WTC11 (cell line): ENCODE measurements at regions not wholly inside any gene's neighbourhood (a gene's known extent, or its start where the extent isn't known, plus 50 kb on each side); places are given as distances from the start of the nearest gene placed in this dataset.

Source experiments
- ATAC-seq: fragments of 200-7000 bp; cut with Tn5 transposase; 2 replicates; pipeline ENCODE4 v1.10.0; 2021; ENCODE audit warnings: mild to moderate bottlenecking, moderate library complexity
- CTCF ChIA-PET: fragments of 300-600 bp; sonication (Branson Sonifier 250); formaldehyde crosslinking; loops from one replicate; lab custom pipeline; 2021; ENCODE audit warnings: antibody characterized with exemption; lab: Charles Lee
- POLR2A ChIA-PET: fragments of 350-600 bp; sonication (Branson Sonifier 250); formaldehyde crosslinking; loops from one replicate; lab custom pipeline; 2021; ENCODE audit warnings: antibody characterized with exemption; lab: Charles Lee
- DNase-seq: peaks from one replicate; pipeline ENCODE4 v3.0.0; 2021; ENCODE audit warnings: low spot score
- H3K27ac Mint-ChIP-seq: 2 replicates; pipeline ENCODE4 v1.8.0; 2021; ENCODE audit warnings: mixed read lengths
- H3K27me3 Mint-ChIP-seq: 2 replicates; pipeline ENCODE4 v1.8.0; 2021; ENCODE audit warnings: low read depth, mild to moderate bottlenecking, moderate library complexity, mixed read lengths
- H3K36me3 Mint-ChIP-seq: 2 replicates; pipeline ENCODE4 v1.8.0; 2021; ENCODE audit warnings: mixed read lengths
- H3K4me1 Mint-ChIP-seq: 2 replicates; pipeline ENCODE4 v1.8.0; 2022; ENCODE audit warnings: mixed read lengths
- H3K4me3 Mint-ChIP-seq: 2 replicates; pipeline ENCODE4 v1.8.0; 2021; ENCODE audit warnings: mild to moderate bottlenecking, moderate library complexity, mixed read lengths
- H3K9me3 Mint-ChIP-seq: 2 replicates; pipeline ENCODE4 v1.8.0; 2021; ENCODE audit warnings: mixed read lengths
- ATF6 ChIP-seq: sonication (generic); formaldehyde crosslinking; IDR thresholded peaks from 2 replicates; pipeline ENCODE4 v1.8.1; 2023; ENCODE audit warnings: mild to moderate bottlenecking, missing genetic modification reagents
- CDX4 ChIP-seq: fragments of 250-450 bp; sonication (Bioruptor Pico); IDR thresholded peaks from 2 replicates; pipeline ENCODE4 v1.9.0; 2021; ENCODE audit warnings: moderate library complexity, mild to moderate bottlenecking, inconsistent platforms, borderline replicate concordance
- FOXP1 ChIP-seq: sonication (generic); formaldehyde crosslinking; IDR thresholded peaks from 2 replicates; pipeline ENCODE4 v1.8.0; 2022; ENCODE audit warnings: missing genetic modification reagents, mild to moderate bottlenecking, moderate library complexity, borderline replicate concordance
- GABPB1 ChIP-seq: sonication (generic); formaldehyde crosslinking; IDR thresholded peaks from 2 replicates; pipeline ENCODE4 v1.8.1; 2023; ENCODE audit warnings: mild to moderate bottlenecking, missing genetic modification reagents
- HMGXB4 ChIP-seq: sonication (generic); formaldehyde crosslinking; IDR thresholded peaks from 2 replicates; pipeline ENCODE4 v1.8.1; 2023; ENCODE audit warnings: mild to moderate bottlenecking, moderate library complexity, missing genetic modification reagents
- JAZF1 ChIP-seq: fragments of 250-450 bp; sonication (Bioruptor Pico); IDR thresholded peaks from 2 replicates; pipeline ENCODE4 v1.9.0; 2021; ENCODE audit warnings: moderate library complexity, mild to moderate bottlenecking, inconsistent platforms
- KAT7 ChIP-seq: sonication (generic); formaldehyde crosslinking; IDR thresholded peaks from 2 replicates; pipeline ENCODE4 v1.8.1; 2023; ENCODE audit warnings: missing genetic modification reagents, mild to moderate bottlenecking, borderline replicate concordance
- MAX ChIP-seq: sonication (generic); formaldehyde crosslinking; IDR thresholded peaks from 2 replicates; pipeline ENCODE4 v1.8.0; 2022; ENCODE audit warnings: mild to moderate bottlenecking, missing genetic modification reagents
- MXD4 ChIP-seq: fragments of 250-450 bp; sonication (Bioruptor Pico); IDR thresholded peaks from 2 replicates; pipeline ENCODE4 v1.8.0; 2021; ENCODE audit warnings: mild to moderate bottlenecking, moderate library complexity, borderline replicate concordance
- OVOL2 ChIP-seq: fragments of 250-450 bp; sonication (Bioruptor Pico); IDR thresholded peaks from 2 replicates; pipeline ENCODE4 v1.9.0; 2021; ENCODE audit warnings: mild to moderate bottlenecking, borderline replicate concordance
- RELA ChIP-seq: sonication (generic); formaldehyde crosslinking; IDR thresholded peaks from 2 replicates; pipeline ENCODE4 v1.8.1; 2022; ENCODE audit warnings: missing genetic modification reagents, mild to moderate bottlenecking, borderline replicate concordance
- SMAD3 ChIP-seq: sonication (generic); formaldehyde crosslinking; IDR thresholded peaks from 2 replicates; pipeline ENCODE4 v1.8.0; 2022; ENCODE audit warnings: missing genetic modification reagents, mild to moderate bottlenecking, borderline replicate concordance
- SMAD4 ChIP-seq: sonication (generic); formaldehyde crosslinking; IDR thresholded peaks from 2 replicates; pipeline ENCODE4 v1.8.0; 2022; ENCODE audit warnings: mild to moderate bottlenecking, missing genetic modification reagents
- SOX15 ChIP-seq: fragments of 250-450 bp; sonication (Bioruptor Pico); IDR thresholded peaks from 2 replicates; pipeline ENCODE4 v1.9.0; 2021; ENCODE audit warnings: mild to moderate bottlenecking
- TCF7 ChIP-seq: sonication (generic); formaldehyde crosslinking; IDR thresholded peaks from 2 replicates; pipeline ENCODE4 v1.8.0; 2022; ENCODE audit warnings: mild to moderate bottlenecking, low read depth, missing genetic modification reagents, moderate library complexity
- USF2 ChIP-seq: sonication (generic); formaldehyde crosslinking; IDR thresholded peaks from 2 replicates; pipeline ENCODE4 v1.8.1; 2023; ENCODE audit warnings: mild to moderate bottlenecking, missing genetic modification reagents, moderate library complexity
- ZNF232 ChIP-seq: sonication (generic); formaldehyde crosslinking; IDR thresholded peaks from 2 replicates; pipeline ENCODE4 v1.8.0; 2022; ENCODE audit warnings: mild to moderate bottlenecking, missing genetic modification reagents
- ZNF396 ChIP-seq: fragments of 250-450 bp; sonication (Bioruptor Pico); IDR thresholded peaks from 2 replicates; pipeline ENCODE4 v1.8.0; 2021; ENCODE audit warnings: mild to moderate bottlenecking, moderate library complexity, borderline replicate concordance
- ZNF512 ChIP-seq: sonication (generic); formaldehyde crosslinking; IDR thresholded peaks from 2 replicates; pipeline ENCODE4 v1.8.1; 2022; ENCODE audit warnings: missing genetic modification reagents, borderline replicate concordance
- ZNF671 ChIP-seq: fragments of 250-450 bp; sonication (Bioruptor Pico); IDR thresholded peaks from 2 replicates; pipeline ENCODE4 v1.8.0; 2021; ENCODE audit warnings: mild to moderate bottlenecking

- ATAC-seq (no peak), DNase-seq (no peak)
- TF ChIP-seq GABPB1 (no peak), KAT7 (CRISPR knock-in tag) (no peak), TCF7 (CRISPR knock-in tag) (no peak), ZNF396 (CRISPR knock-in tag) (no peak), ZNF232 (CRISPR knock-in tag) (no peak), ZNF671 (no peak), SMAD3 (CRISPR knock-in tag) (no peak)
- no peaks in the 10 kb centered on the region for H3K27me3 Mint-ChIP-seq
- no peaks in the 10 kb centered on the region for H3K9me3 Mint-ChIP-seq
- no peak overlapping the region for H3K4me3 Mint-ChIP-seq
- no peak overlapping the region for H3K27ac Mint-ChIP-seq
- H3K36me3 Mint-ChIP-seq: no peaks in the 10 kb centered on the region
- ChIA-PET POLR2A (no interaction called here), CTCF (interaction anchor here (0.7 kb wide), 1 partner anchor 102 kb away, joined by 3 read pairs; no protein-coding TSS in a partner anchor)
- 0 out of 2 replicates have a peak, but pooled peaks cover 3% of the 10 kb centered on the region for H3K4me1 Mint-ChIP-seq
Observed at GRCh38 chr1:226809785-226810571, 60.4 kb upstream of the PSEN2 start.

- Mint-ChIP-seq H3K4me1 (0 out of 2 replicates have a peak, but pooled peaks cover 3% of the 10 kb centered on the region), H3K27me3 (no peaks in the 10 kb centered on the region), H3K27ac (no peak overlapping the region), H3K4me3 (no peak overlapping the region), H3K9me3 (no peaks in the 10 kb centered on the region), H3K36me3 (no peaks in the 10 kb centered on the region)
- no peak for ATAC-seq
- no peak for DNase-seq
- TF ChIP-seq HMGXB4 (CRISPR knock-in tag) (no peak), RELA (CRISPR knock-in tag) (no peak), MXD4 (CRISPR knock-in tag) (no peak)
- POLR2A ChIA-PET: no interaction called here
- CTCF ChIA-PET: interaction anchor here (0.7 kb wide), 1 partner anchor 182 kb away, joined by 3 read pairs; no protein-coding TSS in a partner anchor
Observed at GRCh38 chr1:226808501-226808900, 61.9 kb upstream of the PSEN2 start.

GRCh38 chr1:226806988-226807387 is 63.4 kb upstream of the PSEN2 start:
- H3K27me3 Mint-ChIP-seq: no peaks in the 10 kb centered on the region
- H3K27ac Mint-ChIP-seq: no peak overlapping the region
- CTCF ChIA-PET: interaction anchor here (1.3 to 2.7 kb wide), 2 partner anchors 11 to 181 kb away, joined by 3 to 10 read pairs; no protein-coding TSS in a partner anchor
- no peak overlapping the region for H3K4me3 Mint-ChIP-seq
- ATAC-seq (no peak), DNase-seq (no peak)
- no peaks in the 10 kb centered on the region for H3K9me3 Mint-ChIP-seq
- no peaks in the 10 kb centered on the region for H3K36me3 Mint-ChIP-seq
- POLR2A ChIA-PET: no interaction called here
- H3K4me1 Mint-ChIP-seq: 0 out of 2 replicates have a peak, but pooled peaks cover 3% of the 10 kb centered on the region
- no peak for TF ChIP-seq ZNF396 (CRISPR knock-in tag)
- no peak for TF ChIP-seq ZNF512 (CRISPR knock-in tag)
- no peak for TF ChIP-seq SOX15 (CRISPR knock-in tag)
- no peak for TF ChIP-seq HMGXB4 (CRISPR knock-in tag)
- TF ChIP-seq JAZF1 (CRISPR knock-in tag): no peak
- no peak for TF ChIP-seq ATF6 (CRISPR knock-in tag)
- no peak for TF ChIP-seq FOXP1 (CRISPR knock-in tag)
- no peak for TF ChIP-seq USF2 (CRISPR knock-in tag)
- TF ChIP-seq MAX (CRISPR knock-in tag): no peak
- TF ChIP-seq OVOL2: no peak
- TF ChIP-seq CDX4 (CRISPR knock-in tag): no peak
- TF ChIP-seq SMAD4 (CRISPR knock-in tag): no peak
